MG63 (cell line): ENCODE measurements at regions not wholly inside any gene's neighbourhood (a gene's known extent, or its start where the extent isn't known, plus 50 kb on each side); places are given as distances from the start of the nearest gene placed in this dataset.

Experiments
- DNase-seq: peaks from one replicate; pipeline ENCODE4 v3.0.0-alpha.2; 2020
- H3K27me3 ChIP-seq: fragments of 250-450 bp; sonication (Bioruptor Pico); 2 replicates; pipeline ENCODE4 v1.5.1; 2020; ENCODE audit warnings: mild to moderate bottlenecking, moderate library complexity
- H3K36me3 ChIP-seq: fragments of 250-450 bp; sonication (Bioruptor Pico); 2 replicates; pipeline ENCODE4 v1.5.1; 2020; ENCODE audit warnings: mild to moderate bottlenecking, moderate library complexity
- H3K4me3 ChIP-seq: fragments of 250-450 bp; sonication (Bioruptor Pico); 2 replicates; pipeline ENCODE4 v1.5.1; 2020; ENCODE audit warnings: mild to moderate bottlenecking, moderate library complexity
- H3K9me3 ChIP-seq: fragments of 250-450 bp; sonication (Bioruptor Pico); 2 replicates; pipeline ENCODE4 v1.5.1; 2020; ENCODE audit warnings: mild to moderate bottlenecking, moderate library complexity

DNA sequence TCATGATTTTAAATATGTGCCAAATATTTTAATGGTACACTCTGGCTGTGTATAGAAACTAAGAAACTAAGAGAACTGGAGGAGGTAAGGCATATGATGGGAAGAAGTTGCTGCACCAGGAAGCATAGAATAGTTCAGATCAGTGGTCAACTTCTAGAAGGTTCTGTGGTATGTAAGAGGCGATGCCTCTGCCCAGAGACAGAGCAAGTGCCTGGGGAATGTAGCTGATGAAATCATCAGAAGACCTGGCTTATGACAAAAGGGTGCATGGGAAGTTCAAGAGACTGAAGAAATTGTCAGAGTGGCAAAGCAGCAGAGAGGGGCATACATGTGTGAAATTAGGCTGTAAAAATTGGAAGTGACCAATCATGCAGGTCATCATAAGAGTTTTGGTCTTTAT is 580.8 kb downstream of the BMP2 start:
- Histone ChIP-seq H3K36me3 (no peaks in the 10 kb centered on the region), H3K27me3 (no peaks in the 10 kb centered on the region), H3K4me3 (no peak overlapping the region), H3K9me3 (no peaks in the 10 kb centered on the region)
- no peak for DNase-seq

- H3K36me3 ChIP-seq = no peaks in the 10 kb centered on the region
- H3K4me3 ChIP-seq = no peak overlapping the region
- no peak for DNase-seq
- no peaks in the 10 kb centered on the region for H3K27me3 ChIP-seq
- H3K9me3 ChIP-seq = no peaks in the 10 kb centered on the region
These were observed 584.7 kb downstream of the BMP2 start for GRCh38 chr20:7352165-7352564.

DNA sequence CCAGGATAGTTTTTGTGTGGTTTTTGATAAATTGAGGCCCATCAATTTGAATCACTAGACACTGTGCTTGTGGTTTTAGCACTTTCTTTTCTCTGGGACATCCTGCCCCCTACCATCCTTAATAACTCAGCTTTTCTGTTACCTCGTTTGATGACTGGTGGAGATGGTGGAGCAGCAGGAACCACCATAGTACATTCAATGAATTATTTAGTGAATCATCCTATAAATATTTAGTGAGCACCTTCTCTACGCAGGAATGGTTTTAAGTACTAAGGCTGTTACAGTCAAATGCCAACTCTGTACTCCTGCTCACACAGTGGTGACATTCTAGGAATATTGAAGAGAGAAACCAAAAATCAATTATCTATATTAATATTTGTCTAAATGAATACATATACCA is 585.2 kb downstream of the HAO1 start:
- no peaks in the 10 kb centered on the region for H3K36me3 ChIP-seq
- no peaks in the 10 kb centered on the region for H3K9me3 ChIP-seq
- no peak overlapping the region for H3K4me3 ChIP-seq
- H3K27me3 ChIP-seq = no peaks in the 10 kb centered on the region
- no peak for DNase-seq

DNA sequence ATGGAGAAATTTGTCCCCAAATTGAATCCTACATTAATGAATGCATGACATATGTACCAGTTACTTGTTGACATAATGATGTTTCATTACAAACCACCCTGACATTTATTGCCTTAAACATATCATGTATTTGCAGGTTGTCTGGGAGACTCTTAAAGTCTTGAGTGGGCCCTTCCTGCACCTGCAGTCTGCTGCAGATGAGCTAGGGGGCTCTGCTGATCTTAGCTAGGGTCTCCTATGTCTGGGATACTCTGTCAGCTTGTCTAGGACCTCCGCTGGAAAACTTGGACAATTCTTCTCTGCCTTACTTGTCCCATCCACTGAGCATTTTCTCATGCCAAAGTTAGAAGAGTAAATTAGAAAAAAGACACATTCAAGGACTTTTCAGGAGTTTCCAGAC is 581.6 kb downstream of the HAO1 start:
- DNase-seq = no peak
- Histone ChIP-seq H3K27me3 (no peaks in the 10 kb centered on the region), H3K9me3 (no peaks in the 10 kb centered on the region), H3K36me3 (no peaks in the 10 kb centered on the region), H3K4me3 (no peak overlapping the region)

- Histone ChIP-seq H3K9me3 (no peaks in the 10 kb centered on the region), H3K4me3 (no peak overlapping the region), H3K36me3 (no peaks in the 10 kb centered on the region), H3K27me3 (no peaks in the 10 kb centered on the region)
- DNase-seq = no peak
These were observed 580.5 kb downstream of the HAO1 start for GRCh38 chr20:7359739-7360138.

DNA sequence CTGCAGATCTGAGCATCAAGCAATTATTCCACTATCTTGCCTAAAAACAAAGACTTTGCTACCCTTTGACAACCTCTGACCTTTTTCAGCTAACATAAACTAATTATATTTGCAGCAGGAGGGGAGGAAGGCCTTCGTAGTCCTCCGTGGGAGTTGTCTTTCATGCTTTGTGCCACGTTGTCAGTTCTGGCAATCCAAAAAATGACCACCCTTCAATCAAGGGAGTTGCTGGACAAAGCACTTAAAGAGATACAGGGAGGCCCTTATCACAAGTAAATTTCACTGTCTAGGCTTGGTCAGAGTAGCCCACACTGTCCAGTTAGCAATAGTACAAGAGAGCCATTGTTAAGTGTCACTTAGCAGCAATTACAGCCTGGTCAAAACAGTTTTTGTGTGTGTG is 578.9 kb downstream of the HAO1 start:
- Histone ChIP-seq H3K27me3 (no peaks in the 10 kb centered on the region), H3K36me3 (no peaks in the 10 kb centered on the region), H3K9me3 (no peaks in the 10 kb centered on the region), H3K4me3 (no peak overlapping the region)
- no peak for DNase-seq

DNA sequence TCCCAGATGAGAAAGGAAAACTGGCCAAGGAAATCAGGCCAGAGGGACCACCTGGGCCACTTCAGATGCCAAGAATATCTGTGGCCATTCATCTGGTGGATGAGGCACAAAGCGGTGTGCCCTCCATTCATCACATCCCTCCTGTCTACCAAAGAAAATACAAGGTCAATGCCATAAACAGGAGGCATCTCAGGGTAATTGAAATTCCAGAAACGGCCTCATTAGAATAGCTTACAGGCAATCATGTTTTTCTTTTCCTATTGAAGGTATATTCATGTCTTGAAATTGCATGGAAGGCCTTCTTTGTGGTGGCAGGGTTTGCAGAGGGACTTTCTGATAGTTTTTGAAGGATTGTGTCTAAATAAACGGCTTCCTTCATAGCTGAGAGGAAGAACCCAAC is 578.3 kb downstream of the HAO1 start:
- DNase-seq = no peak
- no peaks in the 10 kb centered on the region for H3K9me3 ChIP-seq
- no peak overlapping the region for H3K4me3 ChIP-seq

GRCh38 chr20:7362601-7363000 is 577.7 kb downstream of the HAO1 start:
- Histone ChIP-seq H3K36me3 (no peaks in the 10 kb centered on the region), H3K27me3 (no peaks in the 10 kb centered on the region), H3K9me3 (no peaks in the 10 kb centered on the region), H3K4me3 (no peak overlapping the region)
- DNase-seq = no peak

More for the DNA sequence above, 578.3 kb downstream of the HAO1 start:
- Histone ChIP-seq H3K36me3 (no peaks in the 10 kb centered on the region), H3K27me3 (no peaks in the 10 kb centered on the region)

DNA sequence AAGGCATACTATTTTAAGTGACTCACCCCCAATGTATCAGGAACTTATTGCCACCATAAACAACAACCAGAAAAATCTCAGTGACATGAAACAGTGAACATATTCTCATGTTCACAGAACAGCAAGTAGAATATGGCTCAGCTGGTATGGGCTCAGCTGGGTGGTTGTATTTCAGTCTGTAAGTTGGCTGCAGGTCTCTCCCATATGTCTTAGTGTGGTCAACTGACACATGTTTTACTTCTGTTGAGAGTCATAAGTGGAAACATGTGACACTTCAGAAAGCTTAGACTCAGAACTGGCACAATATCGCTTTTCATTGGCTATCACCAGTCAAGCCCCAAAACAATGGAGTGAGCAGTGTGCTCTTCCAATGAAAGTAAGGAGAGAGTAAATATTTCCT is 574.1 kb downstream of the HAO1 start:
- Histone ChIP-seq H3K36me3 (no peaks in the 10 kb centered on the region), H3K4me3 (no peak overlapping the region), H3K27me3 (no peaks in the 10 kb centered on the region), H3K9me3 (no peaks in the 10 kb centered on the region)
- DNase-seq = no peak

GRCh38 chr20:7371518-7372163 is 568.6 kb downstream of the HAO1 start:
- Histone ChIP-seq H3K27me3 (no peaks in the 10 kb centered on the region), H3K36me3 (no peaks in the 10 kb centered on the region), H3K4me3 (no peak overlapping the region), H3K9me3 (no peaks in the 10 kb centered on the region)
- DNase-seq = no peak

- Histone ChIP-seq H3K9me3 (no peaks in the 10 kb centered on the region), H3K36me3 (no peaks in the 10 kb centered on the region), H3K4me3 (no peak overlapping the region), H3K27me3 (no peaks in the 10 kb centered on the region)
- no peak for DNase-seq
These were observed 564.4 kb downstream of the HAO1 start for GRCh38 chr20:7375905-7376304.

- Histone ChIP-seq H3K36me3 (no peaks in the 10 kb centered on the region), H3K27me3 (no peaks in the 10 kb centered on the region), H3K4me3 (no peak overlapping the region), H3K9me3 (no peaks in the 10 kb centered on the region)
- DNase-seq = no peak
These were observed 561.2 kb downstream of the HAO1 start for GRCh38 chr20:7378864-7379605.

GRCh38 chr20:7379621-7380220 is 560.5 kb downstream of the HAO1 start:
- H3K27me3 ChIP-seq = no peaks in the 10 kb centered on the region
- DNase-seq = no peak
- H3K36me3 ChIP-seq = no peaks in the 10 kb centered on the region
- no peak overlapping the region for H3K4me3 ChIP-seq
- H3K9me3 ChIP-seq = no peaks in the 10 kb centered on the region

DNA sequence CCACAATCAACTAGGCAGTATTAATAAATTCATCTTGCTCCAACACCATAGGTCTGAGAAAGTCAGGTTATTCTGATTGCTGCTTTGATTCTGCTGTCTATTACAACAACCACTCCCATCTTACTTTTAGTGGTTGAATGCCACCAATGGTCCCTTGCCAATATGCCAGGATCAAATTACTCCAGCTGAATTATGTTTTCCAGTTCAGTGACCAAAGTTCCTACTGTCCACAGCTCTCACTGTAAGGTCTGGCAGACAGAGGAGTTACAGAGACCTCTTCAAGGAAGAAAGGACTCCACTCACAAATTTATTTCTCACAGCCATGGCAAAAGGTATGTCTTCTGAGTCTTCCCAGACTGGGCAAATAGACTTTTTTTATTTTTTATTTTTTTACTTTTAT is 557.0 kb downstream of the HAO1 start:
- Histone ChIP-seq H3K9me3 (no peaks in the 10 kb centered on the region), H3K4me3 (no peak overlapping the region), H3K27me3 (no peaks in the 10 kb centered on the region), H3K36me3 (no peaks in the 10 kb centered on the region)
- DNase-seq = no peak

GRCh38 chr20:7387638-7388193 is 552.5 kb downstream of the HAO1 start:
- Histone ChIP-seq H3K36me3 (no peaks in the 10 kb centered on the region), H3K4me3 (no peak overlapping the region), H3K9me3 (no peaks in the 10 kb centered on the region), H3K27me3 (no peaks in the 10 kb centered on the region)
- no peak for DNase-seq

DNA sequence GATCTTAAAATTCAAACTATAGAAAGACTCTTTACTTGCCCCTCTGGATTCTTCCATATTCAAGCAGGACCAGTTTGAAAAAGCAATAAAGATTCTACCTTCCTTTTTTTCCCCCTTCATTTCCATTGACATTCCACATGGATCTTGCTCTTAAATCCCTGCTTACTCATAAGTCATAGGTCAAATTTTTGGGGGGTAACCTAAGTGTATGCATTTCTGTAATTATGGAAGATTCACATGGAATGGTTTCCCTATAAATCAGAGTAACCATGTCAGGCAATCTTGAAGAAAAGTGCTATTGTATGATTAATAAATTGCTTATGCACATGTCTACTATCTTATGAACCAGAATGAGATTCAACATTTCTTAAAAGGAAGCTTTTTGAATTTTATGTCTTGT is 551.0 kb downstream of the HAO1 start:
- H3K9me3 ChIP-seq = no peaks in the 10 kb centered on the region
- no peak overlapping the region for H3K4me3 ChIP-seq
- no peaks in the 10 kb centered on the region for H3K27me3 ChIP-seq
- no peak for DNase-seq
- H3K36me3 ChIP-seq = no peaks in the 10 kb centered on the region

- H3K4me3 ChIP-seq = no peak overlapping the region
- H3K27me3 ChIP-seq = no peaks in the 10 kb centered on the region
- DNase-seq = no peak
- no peaks in the 10 kb centered on the region for H3K9me3 ChIP-seq
- H3K36me3 ChIP-seq = no peaks in the 10 kb centered on the region
These were observed 547.6 kb downstream of the HAO1 start for GRCh38 chr20:7392542-7393206.
